Esophagus muscularis mucosa (tissue), 3 donors: ENCODE measurements at regions not wholly inside any gene's neighbourhood (a gene's known extent, or its start where the extent isn't known, plus 50 kb on each side); places are given as distances from the start of the nearest gene placed in this dataset.

Source experiments
- EP300 ChIP-seq: sonication (generic); formaldehyde crosslinking; IDR thresholded peaks from one replicate; pipeline ENCODE4 v1.6.1; 2017; ENCODE audit warnings: antibody characterized with exemption
- TF ChIP-seq, protein P1 (sequence below), 3 experiments: fragments of 200-600 bp in 2 of 3; fragments of 450-650 bp in 1 of 3; sonication (generic) in 2 of 3; IDR thresholded peaks; one replicate each; pipeline ENCODE4 v1.5.1; 2017 to 2019; ENCODE audit warnings: antibody characterized with exemption in 3 of 3, mild to moderate bottlenecking in 2 of 3, moderate library complexity in 1 of 3

DNA sequence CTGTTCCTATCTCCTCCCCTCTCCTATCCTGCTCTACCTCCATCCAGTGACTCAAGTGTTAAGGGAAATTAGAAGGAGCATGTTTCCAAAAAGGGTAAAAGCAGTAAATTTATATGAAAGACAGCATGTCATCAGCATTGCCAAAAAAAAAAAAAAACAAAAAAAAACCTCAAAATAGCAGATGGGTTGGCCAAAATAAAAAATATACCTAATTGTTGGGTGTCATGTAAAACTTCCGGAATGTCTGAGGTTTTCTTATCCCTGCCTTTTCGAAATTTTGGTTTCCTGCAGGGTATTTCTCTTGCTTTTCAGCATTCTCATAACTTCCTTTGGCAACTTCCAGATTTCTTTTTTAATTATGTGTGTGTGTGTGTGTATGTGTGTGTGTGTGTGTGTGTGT is 241.6 kb upstream of the FN1 start:
- TF ChIP-seq, protein P1, sequence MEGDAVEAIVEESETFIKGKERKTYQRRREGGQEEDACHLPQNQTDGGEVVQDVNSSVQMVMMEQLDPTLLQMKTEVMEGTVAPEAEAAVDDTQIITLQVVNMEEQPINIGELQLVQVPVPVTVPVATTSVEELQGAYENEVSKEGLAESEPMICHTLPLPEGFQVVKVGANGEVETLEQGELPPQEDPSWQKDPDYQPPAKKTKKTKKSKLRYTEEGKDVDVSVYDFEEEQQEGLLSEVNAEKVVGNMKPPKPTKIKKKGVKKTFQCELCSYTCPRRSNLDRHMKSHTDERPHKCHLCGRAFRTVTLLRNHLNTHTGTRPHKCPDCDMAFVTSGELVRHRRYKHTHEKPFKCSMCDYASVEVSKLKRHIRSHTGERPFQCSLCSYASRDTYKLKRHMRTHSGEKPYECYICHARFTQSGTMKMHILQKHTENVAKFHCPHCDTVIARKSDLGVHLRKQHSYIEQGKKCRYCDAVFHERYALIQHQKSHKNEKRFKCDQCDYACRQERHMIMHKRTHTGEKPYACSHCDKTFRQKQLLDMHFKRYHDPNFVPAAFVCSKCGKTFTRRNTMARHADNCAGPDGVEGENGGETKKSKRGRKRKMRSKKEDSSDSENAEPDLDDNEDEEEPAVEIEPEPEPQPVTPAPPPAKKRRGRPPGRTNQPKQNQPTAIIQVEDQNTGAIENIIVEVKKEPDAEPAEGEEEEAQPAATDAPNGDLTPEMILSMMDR (IDR thresholded peaks at IDR 0.05), result no peak
- no peak for TF ChIP-seq EP300
